K562 (cell line): ENCODE measurements at regions not wholly inside any gene's neighbourhood (a gene's known extent, or its start where the extent isn't known, plus 50 kb on each side); places are given as distances from the start of the nearest gene placed in this dataset.

Source experiments
- ATAC-seq: fragments of 200-7000 bp; cut with Tn5 transposase; 3 replicates; pipeline ENCODE4 v1.9.1; 2020; ENCODE audit warnings: moderate library complexity
- BruUV-seq: library from RNA; stranded (reverse); fragments of 400-500 nt; replicated peaks from 2 replicates; lab custom pipeline; 2021; lab: Mats Ljungman, UMichigan
- CTCF ChIA-PET: fragments of 300-600 bp; formaldehyde crosslinking; extraction: SDS; loops from one replicate; lab custom pipeline; 2021; ENCODE audit warnings: low intra/inter-chr PET ratio; lab: Yijun Ruan, JAX
- POLR2A ChIA-PET: fragments of 300-600, 350-650 bp; sonication (Branson Sonifier 250); formaldehyde crosslinking; extraction: SDS; loops from one replicate; lab custom pipeline; 2021; ENCODE audit warnings: antibody characterized with exemption, inconsistent platforms; lab: Yijun Ruan, JAX
- DNase-seq, 4 experiments: peaks; one replicate each; pipeline versions ENCODE4 v3.0.0 to v3.0.0-alpha.2; 2011 to 2018; ENCODE audit warnings: low spot score in 3 of 4, mixed read lengths in 3 of 4; ENCODE audit errors: extremely low read depth in 1 of 4
- FAIRE-seq: peaks from 2 replicates; lab custom pipeline; 2011; peaks lifted over from hg19 to GRCh38; lab: Jason Lieb, UNC
- H2AFZ ChIP-seq: 2 replicates; pipeline ENCODE4 v1.6.0; 2011; ENCODE audit warnings: low read depth, low read length, control low read depth, inconsistent platforms
- H3K27ac ChIP-seq: fragments of 200-600 bp; 3 replicates; pipeline ENCODE4 v1.8.0; 2011; ENCODE audit warnings: low read depth, mild to moderate bottlenecking, control low read depth, inconsistent platforms, low read length, moderate library complexity, mixed read lengths; ENCODE audit errors: extremely low read depth
- H3K27me3 ChIP-seq, 2 experiments: fragments of 300-600 bp in 1 of 2; 2 replicates in 1 of 2; 3 replicates in 1 of 2; pipeline versions ENCODE4 v1.6.0 to v1.8.0; 2011; ENCODE audit warnings: inconsistent platforms in 2 of 2, low read length in 2 of 2, mild to moderate bottlenecking in 1 of 2, mixed read lengths in 1 of 2, moderate library complexity in 1 of 2; ENCODE audit not compliant: control insufficient read depth in 2 of 2, insufficient read depth in 2 of 2
- H3K36me3 ChIP-seq: fragments of 300-600 bp; 3 replicates; pipeline ENCODE4 v1.8.0; 2011; ENCODE audit warnings: mild to moderate bottlenecking, low read length, inconsistent platforms; ENCODE audit not compliant: control insufficient read depth, insufficient read depth
- H3K4me1 ChIP-seq, 2 experiments: fragments of 200-600 bp in 1 of 2; replicated peaks in 1 of 2; 2 replicates in 1 of 2; 3 replicates in 1 of 2; pipeline versions ENCODE4 v1.5.1 to v1.8.0; 2011; ENCODE audit warnings: inconsistent platforms in 2 of 2, low read length in 2 of 2, mild to moderate bottlenecking in 1 of 2, mixed read lengths in 1 of 2, moderate library complexity in 1 of 2; ENCODE audit not compliant: control insufficient read depth in 2 of 2, insufficient read depth in 2 of 2
- H3K4me2 ChIP-seq: 2 replicates; pipeline ENCODE4 v1.6.1; 2011; ENCODE audit warnings: low read length, control low read depth, inconsistent platforms, mixed read lengths; ENCODE audit not compliant: insufficient read depth
- H3K4me3 ChIP-seq: fragments of 200-600 bp; sonication (generic), shearing (Covaris generic); 2 replicates; pipeline ENCODE4 v1.5.1; 2016; ENCODE audit warnings: control low read depth, inconsistent platforms
- H3K79me2 ChIP-seq: fragments of 200-600 bp; 3 replicates; pipeline ENCODE4 v1.8.0; 2011; ENCODE audit warnings: low read length, inconsistent platforms; ENCODE audit not compliant: control insufficient read depth, insufficient read depth
- H3K9ac ChIP-seq, 2 experiments: 2 replicates each; pipeline versions ENCODE4 v1.6.0 to v1.6.1; 2011; ENCODE audit warnings: low read depth in 2 of 2, low read length in 2 of 2, control low read depth in 1 of 2, inconsistent platforms in 1 of 2, mild to moderate bottlenecking in 1 of 2, mixed read lengths in 1 of 2; ENCODE audit not compliant: insufficient read depth in 1 of 2
- H3K9me1 ChIP-seq: one replicate; pipeline ENCODE4 v1.6.0; 2011; ENCODE audit warnings: inconsistent platforms, mild to moderate bottlenecking, low read length, moderate library complexity; ENCODE audit not compliant: control insufficient read depth, insufficient read depth
- H3K9me3 ChIP-seq: replicated peaks from 2 replicates; pipeline ENCODE4 v1.5.1; 2011; ENCODE audit warnings: low read depth, low read length, inconsistent platforms; ENCODE audit not compliant: control insufficient read depth, insufficient read depth
- H4K20me1 ChIP-seq: replicated peaks from 2 replicates; pipeline ENCODE4 v1.6.1; 2011; ENCODE audit warnings: low read length, inconsistent platforms, mixed read lengths; ENCODE audit not compliant: control insufficient read depth, insufficient read depth
- CUX1 ChIP-seq: fragments of 200-800 bp; sonication (Bioruptor generic); IDR thresholded peaks from 2 replicates; pipeline ENCODE4 v1.6.1; 2016; ENCODE audit warnings: missing genetic modification characterization, missing compliant biosample characterization
- ELF1 ChIP-seq: fragments of 200-800 bp; sonication (Bioruptor generic); IDR thresholded peaks from 2 replicates; pipeline ENCODE4 v1.6.1; 2016; ENCODE audit warnings: missing genetic modification characterization, missing compliant biosample characterization
- EP300 ChIP-seq: IDR thresholded peaks from 2 replicates; pipeline ENCODE4 v1.6.1; 2012; ENCODE audit warnings: low read length, improper control_type of control experiment
- ETS1 ChIP-seq: conservative IDR thresholded peaks from 2 replicates; pipeline ENCODE4 v1.6.1; 2011; ENCODE audit warnings: low read depth, mild to moderate bottlenecking, low read length; ENCODE audit not compliant: control insufficient read depth
- FUS ChIP-seq: fragments of 200-400 bp; formaldehyde crosslinking; optimal IDR thresholded peaks from 2 replicates; pipeline ENCODE3; 2017; ENCODE audit warnings: low read depth, low read length
- HDAC3 ChIP-seq: fragments of 450-650 bp; IDR thresholded peaks from 2 replicates; pipeline ENCODE4 v1.6.1; 2018; ENCODE audit warnings: borderline replicate concordance, mild to moderate bottlenecking, moderate library complexity; ENCODE audit not compliant: partially characterized antibody
- HNRNPH1 ChIP-seq: fragments of 200-400 bp; formaldehyde crosslinking; optimal IDR thresholded peaks from 2 replicates; pipeline ENCODE3; 2017; ENCODE audit warnings: low read depth, mild to moderate bottlenecking, low read length, moderate library complexity
- KLF1 ChIP-seq: fragments of 450-650 bp; IDR thresholded peaks from 2 replicates; pipeline ENCODE4 v1.6.1; 2016; ENCODE audit warnings: missing genetic modification characterization, missing compliant biosample characterization
- POLR2A ChIP-seq: fragments of 450-650 bp; conservative IDR thresholded peaks from 2 replicates; pipeline ENCODE4 v1.6.1; 2016
- RBM14 ChIP-seq: fragments of 200-400 bp; formaldehyde crosslinking; IDR thresholded peaks from 2 replicates; pipeline ENCODE4 v1.6.1; 2018; ENCODE audit warnings: low read depth, mild to moderate bottlenecking, low read length, moderate library complexity, borderline replicate concordance; ENCODE audit not compliant: insufficient read depth
- RCOR1 ChIP-seq, 2 experiments: IDR thresholded peaks; 2 replicates each; pipeline ENCODE4 v1.6.1; 2012; ENCODE audit warnings: low read depth in 2 of 2, low read length in 2 of 2, borderline replicate concordance in 1 of 2, improper control_type of control experiment in 1 of 2
- RFX7 ChIP-seq: fragments of 250-450 bp; sonication (Bioruptor Pico); IDR thresholded peaks from 2 replicates; pipeline ENCODE4 v1.5.1; 2021; ENCODE audit warnings: mild to moderate bottlenecking
- TAF9B ChIP-seq: fragments of 450-650 bp; IDR thresholded peaks from 2 replicates; pipeline ENCODE4 v1.6.1; 2018; ENCODE audit warnings: mild to moderate bottlenecking; ENCODE audit not compliant: partially characterized antibody
- TEAD1 ChIP-seq, 2 experiments: fragments of 450-650 bp in 1 of 2; sonication (generic) in 1 of 2; formaldehyde crosslinking; IDR thresholded peaks; 2 replicates each; pipeline versions ENCODE4 v1.4.0 to v1.8.0; 2020 to 2022; ENCODE audit warnings: mild to moderate bottlenecking in 2 of 2, missing genetic modification reagents in 1 of 2
- ZNF696 ChIP-seq: fragments of 250-450 bp; sonication (Bioruptor Pico); conservative IDR thresholded peaks from 2 replicates; pipeline ENCODE4 v1.4.0; 2020; ENCODE audit warnings: mild to moderate bottlenecking, moderate library complexity
- WGBS: fragments of 100-300 bp; shearing (Covaris generic); methylation state at CpG from one replicate; pipeline ENCODE4 v1.1.6; 2016; ENCODE audit warnings: low coverage, mixed read lengths; ENCODE audit not compliant: insufficient coverage; ENCODE audit errors: missing lambda C conversion rate; 5-methylcytosine and 5-hydroxymethylcytosine counted together
- in situ Hi-C: fragments of 300-500 bp; cut with MboI; formaldehyde crosslinking; loops from 4 replicates; pipeline ENCODE4 v1.15.0; 2018; ENCODE audit warnings: inconsistent platforms, mixed read lengths
- intact Hi-C: fragments of 100-400 bp; cut with micrococcal nuclease; formaldehyde crosslinking; loops from 2 replicates; pipeline ENCODE4 v1.14.2; 2022

- no peak overlapping the region for H3K4me2 ChIP-seq
- DNase-seq: no peak
- H3K9ac ChIP-seq: no peak overlapping the region
- H4K20me1 ChIP-seq: no peaks in the 10 kb centered on the region
- FAIRE-seq: no peak
- H3K4me3 ChIP-seq: no peak overlapping the region
- no TSS peak for BruUV-seq
- no peaks in the 10 kb centered on the region for H3K9me1 ChIP-seq
- no peak overlapping the region for H2AFZ ChIP-seq
- H3K27ac ChIP-seq: no peak overlapping the region
- H3K9me3 ChIP-seq: no peaks in the 10 kb centered on the region
- no peaks in the 10 kb centered on the region for H3K27me3 ChIP-seq
- intact Hi-C loops: no loop called here
- CTCF ChIA-PET: no interaction called here
- TF ChIP-seq FUS: no peak
- no peak for TF ChIP-seq ELF1 (tag)
- no peak for TF ChIP-seq ZNF696 (CRISPR knock-in tag)
- TF ChIP-seq POLR2A: no peak
- no peak for TF ChIP-seq KLF1 (tag)
- no peak for TF ChIP-seq EP300
- TF ChIP-seq ETS1: no peak
- no peak for TF ChIP-seq TAF9B
- no peak for TF ChIP-seq TEAD1 (CRISPR knock-in tag; IDR thresholded peaks at IDR 0.05)
- TF ChIP-seq HNRNPH1: no peak
- no peak for TF ChIP-seq RCOR1 (IDR thresholded peaks at IDR 0.05; ENCODE audit: borderline replicate concordance in 1 of 2, low read depth in 2 of 2, low read length in 2 of 2)
- no peak for TF ChIP-seq CUX1 (CRISPR knock-in tag)
- no peak for TF ChIP-seq RBM14
- TF ChIP-seq HDAC3: no peak
- TF ChIP-seq RFX7: no peak
- TF ChIP-seq, all 486 proteins: peak for 0
- Histone ChIP-seq H3K36me3 (no peaks in the 10 kb centered on the region), H3K79me2 (no peaks in the 10 kb centered on the region), H3K4me1 (no peaks in the 10 kb centered on the region)
- ATAC-seq: no peak
- POLR2A ChIA-PET: no interaction called here
- 0% methylated on average over 2 of the region's 2 CpGs for WGBS
- in situ Hi-C loops: no loop called here
Measured at GRCh38 chr4:159495515-159496236, 392.8 kb downstream of the RAPGEF2 start.
